GM12891 (cell line): ENCODE measurements at regions not wholly inside any gene's neighbourhood (a gene's known extent, or its start where the extent isn't known, plus 50 kb on each side); places are given as distances from the start of the nearest gene placed in this dataset.

ENCODE experiments used
- POLR2A ChIP-seq: IDR thresholded peaks from 2 replicates; pipeline ENCODE4 v1.6.1; 2011; ENCODE audit warnings: low read depth, low read length, control low read depth
- POLR2AphosphoS5 ChIP-seq: IDR thresholded peaks from 2 replicates; pipeline ENCODE4 v1.6.1; 2011; ENCODE audit warnings: low read depth, low read length, control low read depth

- TF ChIP-seq POLR2A, result no peak
- TF ChIP-seq POLR2AphosphoS5, result no peak
Measured at GRCh38 chr1:96355961-96356360, 365.6 kb upstream of the PTBP2 start.
